MCF 10A (cell line): ENCODE measurements at regions not wholly inside any gene's neighbourhood (a gene's known extent, or its start where the extent isn't known, plus 50 kb on each side); places are given as distances from the start of the nearest gene placed in this dataset.
"Not testable (repeated sequence)": the region's sequence is repeated elsewhere in the genome, so short reads cannot be mapped to it uniquely, and the experiment has no call there.

Experiments used
- BruUV-seq: library from RNA; stranded (reverse); fragments of 400-500 nt; replicated peaks from 2 replicates; lab custom pipeline; 2021; lab: Mats Ljungman, UMichigan
- CTCF ChIA-PET: fragments of 300-600 bp; sonication (Branson Sonifier 250); formaldehyde crosslinking; extraction: SDS; loops from one replicate; lab custom pipeline; 2021; ENCODE audit warnings: antibody characterized with exemption, inconsistent platforms; lab: Yijun Ruan, JAX
- POLR2A ChIA-PET: fragments of 300-600, 350-650 bp; sonication (Branson Sonifier 250); formaldehyde crosslinking; extraction: SDS; loops from one replicate; lab custom pipeline; 2020; ENCODE audit warnings: antibody characterized with exemption, inconsistent platforms; lab: Yijun Ruan, JAX
- DNase-seq: peaks from one replicate; pipeline ENCODE4 v3.0.0-alpha.2; 2018; ENCODE audit not compliant: unreplicated experiment
- H3K27ac Mint-ChIP-seq: one replicate; pipeline ENCODE4 v1.8.0; 2022; ENCODE audit warnings: mild to moderate bottlenecking, low read depth, mixed read lengths; ENCODE audit not compliant: unreplicated experiment
- H3K27me3 Mint-ChIP-seq: one replicate; pipeline ENCODE4 v1.8.0; 2022; ENCODE audit warnings: mixed read lengths; ENCODE audit not compliant: insufficient read depth, unreplicated experiment
- H3K36me3 Mint-ChIP-seq: one replicate; pipeline ENCODE4 v1.8.0; 2022; ENCODE audit warnings: mild to moderate bottlenecking, moderate library complexity, mixed read lengths; ENCODE audit not compliant: insufficient read depth, unreplicated experiment
- H3K4me1 Mint-ChIP-seq: one replicate; pipeline ENCODE4 v1.8.0; 2022; ENCODE audit warnings: mixed read lengths; ENCODE audit not compliant: insufficient read depth, unreplicated experiment
- H3K4me3 Mint-ChIP-seq: one replicate; pipeline ENCODE4 v1.8.0; 2022; ENCODE audit warnings: mild to moderate bottlenecking, moderate library complexity, mixed read lengths; ENCODE audit not compliant: unreplicated experiment
- H3K9me3 Mint-ChIP-seq: one replicate; pipeline ENCODE4 v1.8.0; 2022; ENCODE audit warnings: mixed read lengths; ENCODE audit not compliant: unreplicated experiment
- intact Hi-C: fragments of 100-400 bp; cut with micrococcal nuclease; formaldehyde crosslinking; loops from 2 replicates; pipeline ENCODE4 v1.14.1; 2022
- TF ChIP-seq, protein P1 (sequence below): fragments of 200-600 bp; IDR thresholded peaks from one replicate; pipeline ENCODE4 v1.8.0; 2022; ENCODE audit warnings: antibody characterized with exemption, mild to moderate bottlenecking; ENCODE audit not compliant: unreplicated experiment

- CTCF ChIA-PET = no interaction called here
- TF ChIP-seq, protein P1, sequence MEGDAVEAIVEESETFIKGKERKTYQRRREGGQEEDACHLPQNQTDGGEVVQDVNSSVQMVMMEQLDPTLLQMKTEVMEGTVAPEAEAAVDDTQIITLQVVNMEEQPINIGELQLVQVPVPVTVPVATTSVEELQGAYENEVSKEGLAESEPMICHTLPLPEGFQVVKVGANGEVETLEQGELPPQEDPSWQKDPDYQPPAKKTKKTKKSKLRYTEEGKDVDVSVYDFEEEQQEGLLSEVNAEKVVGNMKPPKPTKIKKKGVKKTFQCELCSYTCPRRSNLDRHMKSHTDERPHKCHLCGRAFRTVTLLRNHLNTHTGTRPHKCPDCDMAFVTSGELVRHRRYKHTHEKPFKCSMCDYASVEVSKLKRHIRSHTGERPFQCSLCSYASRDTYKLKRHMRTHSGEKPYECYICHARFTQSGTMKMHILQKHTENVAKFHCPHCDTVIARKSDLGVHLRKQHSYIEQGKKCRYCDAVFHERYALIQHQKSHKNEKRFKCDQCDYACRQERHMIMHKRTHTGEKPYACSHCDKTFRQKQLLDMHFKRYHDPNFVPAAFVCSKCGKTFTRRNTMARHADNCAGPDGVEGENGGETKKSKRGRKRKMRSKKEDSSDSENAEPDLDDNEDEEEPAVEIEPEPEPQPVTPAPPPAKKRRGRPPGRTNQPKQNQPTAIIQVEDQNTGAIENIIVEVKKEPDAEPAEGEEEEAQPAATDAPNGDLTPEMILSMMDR = no peak
- POLR2A ChIA-PET = no interaction called here
- no peak for DNase-seq
- Mint-ChIP-seq H3K4me1 (peaks cover 5% of the 10 kb centered on the region), H3K27ac (no peak overlapping the region), H3K4me3 (no peak overlapping the region), H3K36me3 (no peaks in the 10 kb centered on the region), H3K27me3 (no peaks in the 10 kb centered on the region), H3K9me3 (no peaks in the 10 kb centered on the region)
- no TSS peak for BruUV-seq
- intact Hi-C loops = no loop called here
Measured at GRCh38 chr4:134622199-134622598, 420.6 kb upstream of the PABPC4L start.

DNA sequence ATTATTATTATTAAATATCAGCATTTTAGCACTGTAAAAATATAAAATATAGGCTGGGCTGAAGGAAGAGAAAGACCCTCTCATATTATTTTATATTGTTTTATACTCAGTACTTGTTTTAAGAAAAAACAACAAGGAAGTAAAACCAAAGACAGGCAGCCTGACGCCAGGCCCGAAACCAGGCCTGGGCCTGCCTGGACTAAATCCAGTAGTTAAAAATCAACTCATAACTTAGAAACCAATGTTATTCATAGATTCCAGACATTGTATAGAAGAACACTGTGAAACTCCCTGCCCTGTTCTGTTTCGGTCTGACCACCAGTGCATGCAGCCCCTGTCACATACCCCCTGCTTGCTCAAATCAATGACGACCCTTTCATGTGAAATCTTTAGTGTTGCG, 420.1 kb upstream of the PABPC4L start:
- BruUV-seq, POLR2A ChIA-PET, DNase-seq: not testable (repeated sequence)

GRCh38 chr4:134610956-134611355, 409.4 kb upstream of the PABPC4L start:
- TF ChIP-seq, protein P1 = no peak
- BruUV-seq = no TSS peak
- Mint-ChIP-seq H3K4me3 (no peak overlapping the region), H3K27me3 (no peaks in the 10 kb centered on the region), H3K9me3 (no peaks in the 10 kb centered on the region), H3K36me3 (no peaks in the 10 kb centered on the region), H3K27ac (no peak overlapping the region), H3K4me1 (no peaks in the 10 kb centered on the region)
- intact Hi-C loops = no loop called here
- POLR2A ChIA-PET = no interaction called here
- no peak for DNase-seq
- CTCF ChIA-PET = interaction anchor here (0.9 kb wide), 1 partner anchor 99 kb away, joined by 3 read pairs; no protein-coding TSS in a partner anchor

More for the DNA sequence above, 420.1 kb upstream of the PABPC4L start:
- CTCF ChIA-PET, H3K27ac Mint-ChIP-seq, H3K27me3 Mint-ChIP-seq, H3K4me1 Mint-ChIP-seq, H3K4me3 Mint-ChIP-seq, intact Hi-C loops, H3K9me3 Mint-ChIP-seq, H3K36me3 Mint-ChIP-seq: not testable (repeated sequence)

GRCh38 chr4:134610172-134610571, 408.6 kb upstream of the PABPC4L start:
- H3K36me3 Mint-ChIP-seq = no peaks in the 10 kb centered on the region
- no peaks in the 10 kb centered on the region for H3K9me3 Mint-ChIP-seq
- H3K27me3 Mint-ChIP-seq = no peaks in the 10 kb centered on the region
- no peaks in the 10 kb centered on the region for H3K4me1 Mint-ChIP-seq
- no TSS peak for BruUV-seq
- TF ChIP-seq, protein P1 = no peak
- CTCF ChIA-PET = no interaction called here
- DNase-seq = no peak
- H3K27ac Mint-ChIP-seq = no peak overlapping the region
- intact Hi-C loops = no loop called here
- H3K4me3 Mint-ChIP-seq = no peak overlapping the region
- POLR2A ChIA-PET = no interaction called here

- POLR2A ChIA-PET = no interaction called here
- no TSS peak for BruUV-seq
- Mint-ChIP-seq H3K36me3 (no peaks in the 10 kb centered on the region), H3K27ac (no peak overlapping the region), H3K4me3 (no peak overlapping the region), H3K4me1 (no peaks in the 10 kb centered on the region), H3K9me3 (no peaks in the 10 kb centered on the region), H3K27me3 (no peaks in the 10 kb centered on the region)
- CTCF ChIA-PET = no interaction called here
- DNase-seq = no peak
- TF ChIP-seq, protein P1 = no peak
- intact Hi-C loops = no loop called here
Measured at GRCh38 chr4:134601706-134602105, 400.1 kb upstream of the PABPC4L start.
